Kidney capillary endothelial cell (primary cell): ENCODE measurements at regions not wholly inside any gene's neighbourhood (a gene's known extent, or its start where the extent isn't known, plus 50 kb on each side); places are given as distances from the start of the nearest gene placed in this dataset.
"Not testable (repeated sequence)": the region's sequence is repeated elsewhere in the genome, so short reads cannot be mapped to it uniquely, and the experiment has no call there.

Experiments used
- DNase-seq: peaks from one replicate; pipeline ENCODE4 v3.0.0-alpha.2; 2018; ENCODE audit warnings: low spot score

- no peak for DNase-seq
Observed at GRCh38 chr7:116377721-116378120, 121.8 kb upstream of the CAV2 start.

- DNase-seq, result no peak
Observed at GRCh38 chr7:116380025-116380424, 119.5 kb upstream of the CAV2 start.

GRCh38 chr7:116382375-116382774 lies 117.2 kb upstream of the CAV2 start:
- DNase-seq, result no peak

DNA sequence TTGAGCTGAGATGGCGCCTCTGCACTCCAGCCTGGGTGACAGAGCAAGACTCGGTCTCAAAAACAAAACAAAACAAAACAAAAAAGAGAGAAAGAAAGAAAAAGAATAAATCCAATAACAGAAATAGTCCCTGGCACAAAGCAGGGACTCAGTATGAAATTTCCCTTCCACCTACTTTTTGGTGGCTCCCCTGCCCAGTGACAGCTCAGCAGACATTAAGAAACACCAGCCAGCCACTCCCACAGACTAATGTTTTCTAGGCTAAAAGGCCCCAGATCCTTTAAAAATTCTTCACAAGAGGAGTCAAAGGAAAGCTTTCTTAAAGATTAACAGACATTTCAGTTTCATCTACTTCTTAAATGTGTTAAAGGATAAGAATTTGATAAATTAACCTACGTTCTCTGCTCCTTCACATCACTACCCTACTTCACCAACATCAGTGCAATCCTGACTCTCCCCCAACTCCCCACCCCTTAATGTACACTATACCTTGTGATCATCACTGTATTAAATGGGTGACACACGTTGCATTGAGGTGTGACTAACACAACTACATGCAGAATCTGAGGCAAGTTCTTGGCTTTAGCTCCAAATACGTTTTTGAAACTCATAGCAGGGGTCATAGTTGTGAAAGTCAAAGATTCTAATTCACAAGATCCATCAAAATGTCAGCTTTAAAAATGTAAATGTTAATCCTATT lies 114.5 kb upstream of the CAV2 start:
- DNase-seq, result no peak

DNA sequence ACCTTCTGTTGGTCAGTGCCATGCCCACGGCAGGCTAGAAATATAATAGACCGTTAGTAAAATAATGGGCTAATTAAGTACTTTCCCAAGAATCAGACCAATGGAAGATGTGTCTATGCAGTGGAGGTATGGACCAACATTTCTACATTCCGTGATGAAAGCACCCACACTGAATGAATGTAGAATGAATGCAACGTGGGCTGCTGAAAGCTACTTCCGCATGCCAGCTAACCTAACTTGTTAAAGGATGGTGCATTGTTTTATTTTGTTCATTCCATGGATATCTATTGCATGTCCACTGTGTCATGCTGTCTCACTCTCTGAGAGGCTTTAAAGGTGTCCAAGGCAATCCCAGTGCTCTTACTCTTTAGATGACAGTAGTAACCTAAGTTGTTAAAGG lies 112.9 kb upstream of the CAV2 start:
- no peak for DNase-seq

- DNase-seq, result no peak
Observed at GRCh38 chr7:116390363-116390762, 109.2 kb upstream of the CAV2 start.

- no peak for DNase-seq
Observed at GRCh38 chr7:116392806-116393205, 106.7 kb upstream of the CAV2 start.

- peak; percentile 51 for DNase-seq
Observed at GRCh38 chr7:116393654-116394053, 105.9 kb upstream of the CAV2 start.

DNA sequence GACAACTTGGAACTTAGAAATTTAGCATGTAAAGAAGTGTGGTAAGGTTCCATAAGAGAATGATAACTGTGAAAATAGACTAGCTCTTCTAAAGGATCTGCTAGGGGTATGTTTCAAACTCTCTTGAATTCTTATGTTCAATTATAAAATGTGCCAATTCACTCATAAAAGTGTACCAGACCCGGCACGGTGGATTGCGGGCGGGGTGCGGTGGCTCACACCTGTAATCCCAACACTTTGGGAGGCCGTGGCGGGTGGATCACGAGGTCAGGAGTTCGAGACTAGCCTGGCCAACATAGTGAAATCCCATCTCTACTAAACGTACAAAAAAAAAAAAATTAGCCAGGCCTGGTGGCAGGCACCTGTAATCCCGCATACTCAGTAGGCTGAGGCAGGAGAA lies 105.4 kb upstream of the CAV2 start:
- no peak for DNase-seq

DNA sequence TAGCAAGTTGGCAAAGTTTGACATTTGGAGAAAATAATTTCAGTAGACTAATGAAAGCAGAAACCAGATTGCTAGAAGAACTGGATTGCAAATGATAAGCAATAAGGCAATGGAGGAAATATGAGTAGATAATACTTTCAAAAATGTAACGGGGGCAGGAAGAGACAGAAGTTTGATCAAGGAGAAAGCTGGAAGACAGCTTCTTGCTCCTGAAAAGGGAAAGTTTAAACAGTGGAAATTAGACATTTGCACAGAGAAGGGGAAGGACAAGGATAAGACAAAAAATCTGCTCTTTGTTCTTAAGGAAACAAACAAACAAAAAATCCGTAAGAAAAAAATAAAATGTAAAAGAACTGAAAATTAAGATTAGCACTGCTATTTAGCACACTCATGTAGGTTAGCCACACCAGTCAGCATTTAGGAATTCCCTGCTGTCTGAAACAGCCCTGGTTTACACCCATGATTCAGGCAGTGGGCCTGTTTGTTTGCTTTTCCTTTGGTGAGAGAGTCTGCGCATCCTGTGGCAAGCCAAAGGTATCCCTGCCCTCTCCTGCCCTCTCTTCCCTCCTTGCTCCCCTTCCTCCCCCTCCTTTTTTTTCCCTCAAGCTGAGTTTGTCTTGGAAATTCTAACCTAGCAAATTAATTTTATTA lies 104.3 kb upstream of the CAV2 start:
- DNase-seq, result peak; percentile 79

- no peak for DNase-seq
Observed at GRCh38 chr7:116398672-116399071, 100.9 kb upstream of the CAV2 start.

GRCh38 chr7:116399819-116400218 lies 99.7 kb upstream of the CAV2 start:
- no peak for DNase-seq

- no peak for DNase-seq
Observed at GRCh38 chr7:116400522-116400921, 99.0 kb upstream of the CAV2 start.

DNA sequence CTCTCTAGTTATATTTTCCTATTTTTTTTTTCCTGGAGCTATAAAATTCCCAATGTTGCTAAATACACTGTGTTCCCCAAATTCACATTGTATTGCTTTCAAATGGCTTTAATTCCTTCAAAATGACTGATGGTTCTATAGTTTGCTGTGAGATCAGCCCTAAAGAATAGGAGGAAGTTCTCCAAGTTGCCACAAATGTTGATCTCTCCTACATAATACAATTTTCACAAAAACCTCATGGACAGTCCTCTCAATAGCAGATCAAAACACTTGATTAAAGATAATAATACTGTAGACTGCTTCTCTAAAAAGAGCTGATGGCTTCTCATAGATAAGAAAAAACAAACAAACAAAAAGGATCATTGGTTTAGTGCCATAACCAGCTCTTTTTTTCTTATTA lies 97.8 kb upstream of the CAV2 start:
- no peak for DNase-seq

DNA sequence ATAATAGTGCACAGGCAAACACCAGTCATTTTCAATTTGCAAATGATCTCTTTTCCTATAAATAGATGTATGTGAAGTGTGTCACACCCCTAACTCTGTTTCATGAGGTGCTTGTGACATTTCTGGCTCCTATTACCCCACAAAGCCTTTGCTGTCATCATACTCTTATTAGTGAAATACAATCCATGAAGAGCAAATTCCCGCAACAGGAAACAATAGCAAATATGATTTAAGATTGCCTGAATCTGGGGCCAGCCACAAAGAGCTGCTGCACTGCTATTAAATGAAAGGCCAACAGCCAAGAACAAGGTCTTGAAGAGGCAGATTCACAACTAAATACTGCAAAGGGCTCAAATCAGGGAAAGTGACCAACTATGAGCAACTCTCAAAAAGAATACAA lies 96.3 kb upstream of the CAV2 start:
- no peak for DNase-seq

DNA sequence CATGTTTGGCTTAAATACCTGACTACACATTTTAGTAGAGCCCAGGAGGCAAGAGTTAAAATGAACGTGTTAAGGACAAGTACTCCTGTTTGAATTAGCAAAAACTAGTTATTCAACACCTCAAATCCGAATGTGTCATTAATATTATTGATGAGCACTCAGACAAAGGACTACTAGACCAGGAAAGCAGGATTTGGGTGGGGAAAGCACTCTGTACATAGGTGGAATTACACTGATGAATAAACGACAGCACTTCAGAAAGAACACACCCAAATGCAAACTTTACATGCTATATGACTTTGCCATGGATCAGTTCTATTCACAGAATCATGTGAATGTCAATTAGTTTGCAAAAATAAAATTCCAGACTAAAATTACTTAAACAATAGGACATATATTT lies 95.1 kb upstream of the CAV2 start:
- no peak for DNase-seq

DNA sequence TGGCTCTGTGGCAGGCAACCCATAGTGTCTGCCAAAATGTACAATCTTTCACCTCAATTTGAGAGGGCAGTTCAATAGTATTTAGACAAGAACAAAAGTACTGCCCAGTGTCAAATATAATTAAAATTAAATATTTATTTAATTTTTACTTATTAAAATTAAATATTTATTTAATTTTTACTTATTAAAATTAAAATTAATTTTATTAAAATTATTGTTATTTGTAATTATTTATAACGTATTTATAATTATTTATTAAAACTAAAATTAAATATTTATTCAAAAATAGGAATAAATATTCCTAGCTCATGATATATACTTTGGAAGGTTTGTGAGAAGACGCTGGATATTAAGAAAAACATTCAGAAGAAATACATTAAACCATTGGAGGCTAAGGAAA lies 93.7 kb upstream of the CAV2 start:
- DNase-seq, result no peak

GRCh38 chr7:116407165-116407564 lies 92.4 kb upstream of the CAV2 start:
- DNase-seq, result no peak

DNA sequence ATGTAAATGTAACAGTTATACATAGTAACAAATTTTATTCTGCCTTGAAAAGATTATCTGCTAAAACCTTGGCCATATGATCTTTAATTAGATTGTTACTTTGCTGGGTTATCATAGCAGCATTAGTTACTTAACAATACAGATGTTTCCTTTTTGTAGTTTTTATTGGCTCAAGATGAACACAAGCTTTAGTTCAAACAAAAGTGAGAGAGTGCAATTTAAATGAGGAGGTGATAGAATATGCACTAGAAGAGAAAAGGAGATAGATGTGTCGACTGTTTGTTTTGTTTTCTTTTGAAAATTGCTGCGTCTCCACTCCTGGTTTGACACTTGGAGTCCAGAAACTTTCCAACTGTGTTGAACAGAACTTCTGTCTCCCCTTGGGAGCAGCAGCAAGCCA lies 91.4 kb upstream of the CAV2 start:
- DNase-seq, result no peak

DNA sequence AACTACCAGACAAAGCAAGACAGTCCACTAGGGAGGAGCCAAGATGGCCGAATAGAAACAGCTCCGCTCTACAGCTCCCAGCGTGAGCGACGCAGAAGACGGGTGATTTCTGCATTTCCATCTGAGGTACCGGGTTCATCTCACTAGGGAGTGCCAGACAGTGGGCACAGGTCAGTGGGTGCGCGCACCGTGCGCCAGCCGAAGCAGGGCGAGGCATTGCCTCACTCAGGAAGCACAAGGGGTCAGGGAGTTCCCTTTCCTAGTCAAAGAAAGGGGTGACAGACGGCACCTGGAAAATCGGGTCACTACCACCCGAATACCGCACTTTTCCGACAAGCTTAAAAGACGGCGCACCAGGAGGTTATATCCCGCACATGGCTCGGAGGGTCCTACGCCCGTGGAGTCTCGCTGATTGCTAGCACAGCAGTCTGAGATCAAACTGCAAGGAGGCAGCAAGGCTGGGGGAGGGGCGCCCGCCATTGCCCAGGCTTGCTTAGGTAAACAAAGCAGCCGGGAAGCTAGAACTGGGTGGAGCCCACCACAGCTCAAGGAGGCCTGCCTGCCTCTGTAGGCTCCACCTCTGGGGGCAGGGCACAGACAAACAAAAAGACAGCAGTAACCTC lies 90.6 kb upstream of the CAV2 start:
- not testable (repeated sequence) for DNase-seq

GRCh38 chr7:116410694-116411093 lies 88.8 kb upstream of the CAV2 start:
- DNase-seq, result not testable (repeated sequence)

- DNase-seq, result no peak
Observed at GRCh38 chr7:116417593-116418345, 81.8 kb upstream of the CAV2 start.

GRCh38 chr7:116418524-116418923 lies 81.0 kb upstream of the CAV2 start:
- no peak for DNase-seq
